Fibroblast of lung (primary cell): ENCODE measurements at regions not wholly inside any gene's neighbourhood (a gene's known extent, or its start where the extent isn't known, plus 50 kb on each side); places are given as distances from the start of the nearest gene placed in this dataset.

Experiments used
- CTCF ChIP-seq, 2 donors: IDR thresholded peaks in 1 of 2; conservative IDR thresholded peaks in 1 of 2; 1 replicate in 1 of 2; 2 replicates in 1 of 2; pipeline ENCODE4 v1.5.1; 2011 to 2012; ENCODE audit warnings: low read length in 2 of 2, control low read depth in 1 of 2, inconsistent platforms in 1 of 2, low read depth in 1 of 2, mild to moderate bottlenecking in 1 of 2
- EZH2 ChIP-seq: IDR thresholded peaks from 2 replicates; pipeline ENCODE4 v1.5.1; 2012; ENCODE audit warnings: low read length, control low read depth, mild to moderate bottlenecking; ENCODE audit errors: missing control alignments

- TF ChIP-seq CTCF (conservative IDR thresholded peaks at IDR 0.05 in 1 of 2, IDR thresholded peaks at IDR 0.05 in 1 of 2; ENCODE audit: low read depth in 1 of 2, low read length in 2 of 2), result no peak
- TF ChIP-seq EZH2, result no peak
Observed at GRCh38 chr6:45815466-45816125, 200.1 kb downstream of the CLIC5 start.
